H9 (cell line): ENCODE measurements at regions not wholly inside any gene's neighbourhood (a gene's known extent, or its start where the extent isn't known, plus 50 kb on each side); places are given as distances from the start of the nearest gene placed in this dataset.

Experiments
- DNase-seq: peaks from one replicate; pipeline ENCODE4 v3.0.0-alpha.2; 2017
- H2AFZ ChIP-seq: one replicate; pipeline ENCODE4 v1.6.1; 2013; ENCODE audit warnings: mild to moderate bottlenecking, low read length, control low read depth, moderate library complexity
- H2AK5ac ChIP-seq: 2 replicates; pipeline ENCODE4 v1.6.1; 2013; ENCODE audit warnings: low read length, control low read depth, mixed read lengths; ENCODE audit not compliant: insufficient read length
- H2BK120ac ChIP-seq: one replicate; pipeline ENCODE4 v1.6.1; 2013; ENCODE audit warnings: low read depth, mild to moderate bottlenecking, low read length, control low read depth, inconsistent platforms; ENCODE audit not compliant: poor library complexity, severe bottlenecking
- H2BK12ac ChIP-seq: 2 replicates; pipeline ENCODE4 v1.6.1; 2013; ENCODE audit warnings: low read length, control low read depth, mixed read lengths, low read depth; ENCODE audit not compliant: insufficient read length
- H2BK15ac ChIP-seq: 2 replicates; pipeline ENCODE4 v1.6.1; 2013; ENCODE audit warnings: low read depth, low read length, control low read depth
- H2BK20ac ChIP-seq: one replicate; pipeline ENCODE4 v1.6.1; 2013; ENCODE audit warnings: low read depth, mild to moderate bottlenecking, low read length, control low read depth, inconsistent platforms; ENCODE audit not compliant: poor library complexity, severe bottlenecking
- H2BK5ac ChIP-seq: 2 replicates; pipeline ENCODE4 v1.6.1; 2013; ENCODE audit warnings: low read length, control low read depth, mixed read lengths; ENCODE audit not compliant: insufficient read length
- H3K14ac ChIP-seq: 2 replicates; pipeline ENCODE4 v1.6.1; 2013; ENCODE audit warnings: low read length, control low read depth; ENCODE audit not compliant: insufficient read depth
- H3K18ac ChIP-seq: 2 replicates; pipeline ENCODE4 v1.6.1; 2013; ENCODE audit warnings: low read depth, mild to moderate bottlenecking, mixed read lengths, low read length, control low read depth; ENCODE audit not compliant: insufficient read length
- H3K23ac ChIP-seq: 2 replicates; pipeline ENCODE4 v1.6.1; 2013; ENCODE audit warnings: low read length, control low read depth, mixed read lengths, low read depth; ENCODE audit not compliant: insufficient read length
- H3K23me2 ChIP-seq: 2 replicates; pipeline ENCODE4 v1.6.1; 2013; ENCODE audit warnings: low read depth, mild to moderate bottlenecking, mixed read lengths, low read length, control low read depth; ENCODE audit not compliant: insufficient read length, poor library complexity, severe bottlenecking
- H3K27ac ChIP-seq: 2 replicates; pipeline ENCODE4 v1.5.1; 2013; ENCODE audit warnings: low read length, control low read depth, mixed read lengths, low read depth; ENCODE audit not compliant: insufficient read length
- H3K27me3 ChIP-seq: 2 replicates; pipeline ENCODE4 v1.6.1; 2013; ENCODE audit warnings: low read length, control low read depth, inconsistent platforms; ENCODE audit not compliant: insufficient read depth
- H3K4ac ChIP-seq: 2 replicates; pipeline ENCODE4 v1.6.1; 2013; ENCODE audit warnings: low read depth, mild to moderate bottlenecking, control low read depth, inconsistent platforms, low read length, moderate library complexity
- H3K4me1 ChIP-seq: 2 replicates; pipeline ENCODE4 v1.6.1; 2013; ENCODE audit warnings: low read length, control low read depth, inconsistent platforms; ENCODE audit not compliant: insufficient read depth
- H3K4me2 ChIP-seq: 2 replicates; pipeline ENCODE4 v1.6.1; 2013; ENCODE audit warnings: low read length, control low read depth, mixed read lengths; ENCODE audit not compliant: insufficient read length, insufficient read depth
- H3K56ac ChIP-seq: 2 replicates; pipeline ENCODE4 v1.6.1; 2013; ENCODE audit warnings: low read depth, mild to moderate bottlenecking, mixed read lengths, low read length, control low read depth; ENCODE audit not compliant: insufficient read length
- H3K79me1 ChIP-seq: 2 replicates; pipeline ENCODE4 v1.6.1; 2013; ENCODE audit warnings: low read depth, mild to moderate bottlenecking, moderate library complexity, low read length, control low read depth, inconsistent platforms; ENCODE audit not compliant: insufficient read depth, poor library complexity, severe bottlenecking
- H3K79me2 ChIP-seq: 2 replicates; pipeline ENCODE4 v1.6.1; 2013; ENCODE audit warnings: low read length, control low read depth, inconsistent platforms; ENCODE audit not compliant: insufficient read depth
- H3K9ac ChIP-seq: 2 replicates; pipeline ENCODE4 v1.6.1; 2013; ENCODE audit warnings: low read length, control low read depth, mixed read lengths; ENCODE audit not compliant: insufficient read length; ENCODE audit errors: extremely low read depth
- H3K9me3 ChIP-seq: one replicate; pipeline ENCODE4 v1.6.1; 2013; ENCODE audit warnings: low read depth, low read length, inconsistent platforms; ENCODE audit not compliant: control insufficient read depth
- H3T11ph ChIP-seq: one replicate; pipeline ENCODE4 v1.6.1; 2013; ENCODE audit warnings: mild to moderate bottlenecking, low read length, control low read depth, inconsistent platforms
- H4K20me1 ChIP-seq: one replicate; pipeline ENCODE4 v1.6.1; 2013; ENCODE audit not compliant: control insufficient read depth, insufficient read length, insufficient read depth
- H4K5ac ChIP-seq: 2 replicates; pipeline ENCODE4 v1.6.1; 2013; ENCODE audit warnings: low read depth, mild to moderate bottlenecking, mixed read lengths, low read length, control low read depth; ENCODE audit not compliant: insufficient read length
- H4K8ac ChIP-seq: replicated peaks from 2 replicates; pipeline ENCODE4 v1.6.1; 2013; ENCODE audit warnings: low read length, control low read depth, mixed read lengths, low read depth; ENCODE audit not compliant: insufficient read length
- H4K91ac ChIP-seq: 2 replicates; pipeline ENCODE4 v1.6.1; 2013; ENCODE audit warnings: low read depth, mild to moderate bottlenecking, moderate library complexity, mixed read lengths, low read length, control low read depth; ENCODE audit not compliant: insufficient read length
- H3K27ac Mint-ChIP-seq, 3 experiments: 2 replicates in 2 of 3; 3 replicates in 1 of 3; pipeline ENCODE4 v1.8.0; 2020 to 2021; ENCODE audit warnings: mixed read lengths in 3 of 3, mild to moderate bottlenecking in 1 of 3, moderate library complexity in 1 of 3
- H3K27me3 Mint-ChIP-seq: 2 replicates; pipeline ENCODE4 v1.8.0; 2021; ENCODE audit warnings: low read depth, mild to moderate bottlenecking, moderate library complexity, mixed read lengths
- H3K36me3 Mint-ChIP-seq, 3 experiments: 2 replicates in 2 of 3; 3 replicates in 1 of 3; pipeline ENCODE4 v1.8.0; 2020 to 2021; ENCODE audit warnings: low read depth in 3 of 3, mixed read lengths in 3 of 3; ENCODE audit not compliant: insufficient read depth in 1 of 3
- H3K4me1 Mint-ChIP-seq, 2 experiments: 2 replicates each; pipeline ENCODE4 v1.8.0; 2020; ENCODE audit warnings: mixed read lengths in 2 of 2
- H3K4me3 Mint-ChIP-seq, 2 experiments: 2 replicates in 1 of 2; 3 replicates in 1 of 2; pipeline ENCODE4 v1.8.0; 2020 to 2021; ENCODE audit warnings: mild to moderate bottlenecking in 2 of 2, mixed read lengths in 2 of 2, moderate library complexity in 1 of 2
- H3K9me3 Mint-ChIP-seq, 2 experiments: 2 replicates in 1 of 2; 3 replicates in 1 of 2; pipeline ENCODE4 v1.8.0; 2020; ENCODE audit warnings: mild to moderate bottlenecking in 2 of 2, mixed read lengths in 2 of 2, moderate library complexity in 1 of 2
- WGBS: extraction: QIAGEN DNeasy Blood & Tissue Kit; methylation state at CpG from one replicate; pipeline ENCODE4 v1.1.7; 2013; ENCODE audit warnings: missing lambda C conversion rate, low lambda C conversion rate, mixed read lengths; ENCODE audit not compliant: insufficient read length; ENCODE audit errors: extremely low coverage; 5-methylcytosine and 5-hydroxymethylcytosine counted together
- TF ChIP-seq, protein P1 (sequence below): fragments of 200-600 bp; sonication (generic); conservative IDR thresholded peaks from 3 replicates; pipeline ENCODE4 v1.8.0; 2021; ENCODE audit warnings: antibody characterized with exemption, mild to moderate bottlenecking

- Histone ChIP-seq H4K20me1 (no peaks in the 10 kb centered on the region), H4K91ac (no peak overlapping the region), H3K18ac (no peak overlapping the region), H2BK20ac (no peak overlapping the region), H2AK5ac (no peak overlapping the region), H3K14ac (no peak overlapping the region), H2BK12ac (no peak overlapping the region), H2BK120ac (no peak overlapping the region), H3K9me3 (no peaks in the 10 kb centered on the region), H2BK15ac (no peak overlapping the region), H3K79me1 (no peaks in the 10 kb centered on the region), H3K56ac (no peak overlapping the region), H3K23ac (no peak overlapping the region), H4K5ac (no peak overlapping the region), H3K9ac (no peak overlapping the region), H4K8ac (no peak overlapping the region), H3K4me1 (no peaks in the 10 kb centered on the region), H3K27ac (no peak overlapping the region), H3T11ph (no peak overlapping the region), H3K79me2 (no peaks in the 10 kb centered on the region), H3K23me2 (no peaks in the 10 kb centered on the region), H3K27me3 (no peaks in the 10 kb centered on the region), H2BK5ac (no peak overlapping the region), H2AFZ (no peak overlapping the region), H3K4me2 (no peak overlapping the region), H3K4ac (no peak overlapping the region)
- Mint-ChIP-seq H3K27ac (no peak overlapping the region), H3K9me3 (no peaks in the 10 kb centered on the region; a peak in 2 of 5 replicates), H3K4me3 (no peak overlapping the region), H3K27me3 (no peaks in the 10 kb centered on the region; the same call in 1 of the 2 replicates), H3K4me1 (no peaks in the 10 kb centered on the region), H3K36me3 (no peaks in the 10 kb centered on the region)
- no CpG with 5 or more reads among the region's 1 CpG for WGBS
- TF ChIP-seq, protein P1, sequence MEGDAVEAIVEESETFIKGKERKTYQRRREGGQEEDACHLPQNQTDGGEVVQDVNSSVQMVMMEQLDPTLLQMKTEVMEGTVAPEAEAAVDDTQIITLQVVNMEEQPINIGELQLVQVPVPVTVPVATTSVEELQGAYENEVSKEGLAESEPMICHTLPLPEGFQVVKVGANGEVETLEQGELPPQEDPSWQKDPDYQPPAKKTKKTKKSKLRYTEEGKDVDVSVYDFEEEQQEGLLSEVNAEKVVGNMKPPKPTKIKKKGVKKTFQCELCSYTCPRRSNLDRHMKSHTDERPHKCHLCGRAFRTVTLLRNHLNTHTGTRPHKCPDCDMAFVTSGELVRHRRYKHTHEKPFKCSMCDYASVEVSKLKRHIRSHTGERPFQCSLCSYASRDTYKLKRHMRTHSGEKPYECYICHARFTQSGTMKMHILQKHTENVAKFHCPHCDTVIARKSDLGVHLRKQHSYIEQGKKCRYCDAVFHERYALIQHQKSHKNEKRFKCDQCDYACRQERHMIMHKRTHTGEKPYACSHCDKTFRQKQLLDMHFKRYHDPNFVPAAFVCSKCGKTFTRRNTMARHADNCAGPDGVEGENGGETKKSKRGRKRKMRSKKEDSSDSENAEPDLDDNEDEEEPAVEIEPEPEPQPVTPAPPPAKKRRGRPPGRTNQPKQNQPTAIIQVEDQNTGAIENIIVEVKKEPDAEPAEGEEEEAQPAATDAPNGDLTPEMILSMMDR: no peak
- no peak for DNase-seq
These were observed 262.3 kb downstream of the PTEN start for GRCh38 chr10:88125766-88126165.
